ENCODE measurements at regions not wholly inside any gene's neighbourhood (a gene's known extent, or its start where the extent isn't known, plus 50 kb on each side); places are given as distances from the start of the nearest gene placed in this dataset.

GRCh38 chrX:124209792-124210576 lies 122.5 kb upstream of the TEX13D start:
- TF ChIP-seq CTCF (IDR thresholded peaks at IDR 0.05) (no peak), ZFX (IDR thresholded peaks at IDR 0.05; ENCODE audit: borderline replicate concordance) (no peak)

All from 22Rv1 (cell line).